ENCODE measurements at regions not wholly inside any gene's neighbourhood (a gene's known extent, or its start where the extent isn't known, plus 50 kb on each side); places are given as distances from the start of the nearest gene placed in this dataset.
A peak's percentile ranks its signal among the peaks of the same experiment; 100 is the strongest.

DNA sequence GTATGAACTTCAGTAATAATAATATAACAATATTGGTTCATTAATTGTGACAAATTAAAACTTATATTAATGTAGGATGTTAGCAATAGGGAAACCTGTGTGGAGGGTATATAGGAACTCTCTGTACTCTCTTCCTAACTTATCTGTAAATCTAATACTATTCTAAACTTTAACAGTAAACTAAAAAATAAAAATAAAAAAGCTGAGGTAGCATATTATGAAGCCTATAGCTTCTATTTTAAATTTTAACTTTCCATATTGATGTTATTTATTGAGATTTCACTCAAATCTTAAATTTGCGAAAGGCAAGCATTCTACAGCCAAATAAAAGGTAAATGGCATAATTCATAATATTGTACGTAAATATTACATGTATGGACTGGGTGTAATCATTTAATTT is 326.4 kb downstream of the MEI4 start:
- FAIRE-seq (no peak), DNase-seq (ENCODE audit: insufficient read length, low spot score) (no peak)
- no peak for TF ChIP-seq POLR2AphosphoS5 (IDR thresholded peaks at IDR 0.05; ENCODE audit: low read depth, low read length)
- no peak for TF ChIP-seq TAF1 (IDR thresholded peaks at IDR 0.05; ENCODE audit: low read depth, low read length)
- no peak for TF ChIP-seq PAX5 (IDR thresholded peaks at IDR 0.05; ENCODE audit: insufficient read depth, low read length, severe bottlenecking)
- no peak for TF ChIP-seq POU2F2 (IDR thresholded peaks at IDR 0.05; ENCODE audit: low read depth, low read length)
- no peak for TF ChIP-seq POLR2A (IDR thresholded peaks at IDR 0.05; ENCODE audit: low read depth, low read length)
- no peak for TF ChIP-seq SPI1 (IDR thresholded peaks at IDR 0.05; ENCODE audit: low read depth, low read length)

DNA sequence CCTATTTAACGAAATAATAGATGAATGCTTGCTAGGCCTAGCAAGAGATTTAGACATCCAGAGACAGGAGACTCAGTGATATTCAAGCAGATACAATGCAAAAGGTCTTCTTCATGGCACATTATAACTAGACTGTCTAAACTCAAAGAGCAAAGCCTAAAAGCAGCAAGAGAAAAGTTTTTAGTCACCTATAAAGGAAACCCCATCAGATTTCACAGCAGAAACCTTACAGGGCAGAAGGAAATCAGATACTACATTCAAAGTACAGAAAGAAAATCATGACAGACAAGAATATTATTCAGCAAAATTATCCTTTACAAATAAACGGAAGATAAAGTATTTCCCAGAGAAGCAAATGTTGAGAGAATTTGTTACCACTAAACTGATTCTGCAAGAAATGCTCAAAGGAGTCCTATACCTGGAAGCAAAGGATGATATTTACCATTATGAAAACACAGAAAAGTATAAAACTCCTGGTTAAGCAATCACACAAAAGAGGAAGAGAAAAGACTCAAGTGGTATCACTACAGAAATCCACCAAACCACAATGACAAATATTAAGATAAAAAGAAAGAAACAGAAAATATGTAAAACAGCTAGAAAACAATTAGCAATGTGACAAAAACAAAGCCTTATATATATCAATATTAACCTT is 333.7 kb downstream of the MEI4 start:
- FAIRE-seq (no peak), DNase-seq (ENCODE audit: insufficient read length, low spot score) (no peak)
- TF ChIP-seq SPI1 (IDR thresholded peaks at IDR 0.05; ENCODE audit: low read depth, low read length) (peak; percentile 85), POLR2A (IDR thresholded peaks at IDR 0.05; ENCODE audit: low read depth, low read length) (no peak)

DNA sequence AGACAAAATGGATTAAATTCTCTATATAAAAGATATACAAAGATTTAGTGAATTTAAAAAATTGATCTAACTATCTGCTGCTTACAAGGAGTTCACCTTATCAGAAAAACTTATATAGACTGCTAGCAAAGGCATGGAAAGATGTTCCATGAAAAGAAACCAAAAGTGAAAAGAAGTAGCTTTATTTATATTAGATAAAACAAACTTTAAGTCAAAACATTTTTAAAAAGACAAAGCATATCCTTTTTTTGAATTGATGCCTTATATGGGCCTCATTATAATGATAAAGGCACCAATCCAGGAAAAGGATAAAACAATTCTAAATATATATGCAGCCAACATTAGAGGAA is 334.2 kb downstream of the MEI4 start:
- DNase-seq (ENCODE audit: insufficient read length, low spot score) = no peak
- no peak for FAIRE-seq
- no peak for TF ChIP-seq POLR2A (IDR thresholded peaks at IDR 0.05; ENCODE audit: low read depth, low read length)
- no peak for TF ChIP-seq SPI1 (IDR thresholded peaks at IDR 0.05; ENCODE audit: low read depth, low read length)
- no peak for TF ChIP-seq PAX5 (IDR thresholded peaks at IDR 0.05; ENCODE audit: insufficient read depth, low read length, severe bottlenecking)
- no peak for TF ChIP-seq TAF1 (IDR thresholded peaks at IDR 0.05; ENCODE audit: low read depth, low read length)
- no peak for TF ChIP-seq POU2F2 (IDR thresholded peaks at IDR 0.05; ENCODE audit: low read depth, low read length)
- no peak for TF ChIP-seq POLR2AphosphoS5 (IDR thresholded peaks at IDR 0.05; ENCODE audit: low read depth, low read length)

DNA sequence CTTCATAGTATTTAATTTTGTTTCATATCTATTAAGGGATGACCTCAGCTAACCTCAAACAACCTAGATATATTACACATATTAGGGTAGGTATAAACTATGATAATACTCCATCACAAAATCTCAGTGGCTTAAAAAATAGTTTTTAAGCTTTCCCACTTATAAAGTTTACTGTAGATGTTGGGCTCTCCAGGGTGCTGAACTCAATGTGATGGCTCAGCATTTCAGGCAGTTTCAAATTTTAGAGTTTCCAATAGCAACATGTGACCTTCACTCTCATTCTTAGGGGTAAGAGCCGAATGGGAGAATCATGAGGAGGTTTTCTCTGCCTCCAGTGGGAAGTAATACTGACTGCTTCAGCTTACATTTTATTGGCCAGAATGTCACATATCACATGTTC is 357.3 kb downstream of the MEI4 start:
- TF ChIP-seq POLR2AphosphoS5 (IDR thresholded peaks at IDR 0.05; ENCODE audit: low read depth, low read length) (no peak), SPI1 (IDR thresholded peaks at IDR 0.05; ENCODE audit: low read depth, low read length) (no peak), POLR2A (IDR thresholded peaks at IDR 0.05; ENCODE audit: low read depth, low read length) (no peak)
- no peak for FAIRE-seq
- no peak for DNase-seq (ENCODE audit: insufficient read length, low spot score)

DNA sequence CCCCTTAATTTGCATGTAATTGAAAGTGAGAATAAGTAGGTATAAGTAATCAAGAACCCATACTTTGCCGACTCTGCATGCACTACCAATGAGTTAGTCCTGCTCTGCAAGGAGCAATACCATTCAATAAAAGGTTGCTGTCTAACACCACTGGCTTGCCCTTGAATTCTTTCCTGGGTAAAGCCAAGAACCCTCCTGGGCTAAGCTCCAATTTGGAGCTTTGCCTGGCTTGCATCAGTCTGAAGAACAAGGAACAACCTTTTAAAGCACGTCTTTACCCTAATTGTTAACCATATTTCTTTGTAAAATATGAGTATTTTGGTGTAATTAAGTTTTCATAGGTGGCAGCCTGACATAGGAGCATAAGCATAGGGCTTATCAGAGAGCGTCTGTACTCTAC is 367.7 kb downstream of the MEI4 start:
- no peak for TF ChIP-seq POU2F2 (IDR thresholded peaks at IDR 0.05; ENCODE audit: low read depth, low read length)
- TF ChIP-seq POLR2A (IDR thresholded peaks at IDR 0.05; ENCODE audit: low read depth, low read length) = no peak
- no peak for TF ChIP-seq PAX5 (IDR thresholded peaks at IDR 0.05; ENCODE audit: insufficient read depth, low read length, severe bottlenecking)
- TF ChIP-seq POLR2AphosphoS5 (IDR thresholded peaks at IDR 0.05; ENCODE audit: low read depth, low read length) = no peak
- no peak for TF ChIP-seq SPI1 (IDR thresholded peaks at IDR 0.05; ENCODE audit: low read depth, low read length)
- TF ChIP-seq TAF1 (IDR thresholded peaks at IDR 0.05; ENCODE audit: low read depth, low read length) = no peak
- DNase-seq (ENCODE audit: insufficient read length, low spot score) (no peak), FAIRE-seq (no peak)

DNA sequence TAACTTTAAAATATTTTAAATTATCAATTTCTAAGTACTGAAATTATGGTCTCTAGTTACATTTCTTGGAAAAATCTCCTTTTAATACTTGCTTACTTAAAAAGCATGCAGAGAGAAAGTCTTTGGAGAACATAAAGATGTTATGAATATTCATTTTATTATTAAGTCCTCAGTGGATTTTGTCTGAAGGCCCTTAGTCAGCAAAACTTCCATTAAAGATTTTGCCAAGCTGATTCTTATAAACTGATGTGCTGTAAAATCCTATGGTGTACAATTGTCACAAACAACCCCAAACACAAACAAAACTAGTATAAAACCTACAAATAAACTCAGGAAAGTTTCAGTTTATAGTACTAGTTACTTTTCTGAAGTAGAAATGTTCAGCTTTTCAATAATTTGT is 372.7 kb downstream of the MEI4 start:
- TF ChIP-seq TAF1 (IDR thresholded peaks at IDR 0.05; ENCODE audit: low read depth, low read length) (no peak), PAX5 (IDR thresholded peaks at IDR 0.05; ENCODE audit: insufficient read depth, low read length, severe bottlenecking) (no peak), POLR2AphosphoS5 (IDR thresholded peaks at IDR 0.05; ENCODE audit: low read depth, low read length) (no peak), POLR2A (IDR thresholded peaks at IDR 0.05; ENCODE audit: low read depth, low read length) (no peak), SPI1 (IDR thresholded peaks at IDR 0.05; ENCODE audit: low read depth, low read length) (no peak), POU2F2 (IDR thresholded peaks at IDR 0.05; ENCODE audit: low read depth, low read length) (no peak)
- FAIRE-seq (no peak), DNase-seq (ENCODE audit: insufficient read length, low spot score) (no peak)

DNA sequence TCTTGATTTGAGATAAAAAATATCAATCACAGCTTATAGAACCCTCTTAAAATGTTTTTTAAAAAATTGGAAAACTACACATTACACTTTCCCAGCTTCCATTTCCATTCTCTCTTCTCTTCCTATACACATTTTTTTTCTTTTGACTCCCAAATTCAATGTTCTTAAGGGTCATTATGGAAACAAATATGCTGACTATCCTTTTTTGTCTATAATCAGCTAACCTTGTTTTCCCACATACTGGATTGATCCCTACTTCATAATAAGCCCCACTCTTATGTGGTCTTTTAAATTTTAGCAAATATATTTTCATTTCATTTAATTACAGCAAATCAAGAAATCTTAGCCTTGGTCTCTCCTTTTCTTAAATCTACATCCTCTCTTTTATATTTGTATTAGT is 378.4 kb downstream of the MEI4 start:
- DNase-seq (ENCODE audit: insufficient read length, low spot score) = no peak
- FAIRE-seq = no peak
- TF ChIP-seq POU2F2 (IDR thresholded peaks at IDR 0.05; ENCODE audit: low read depth, low read length) (no peak), POLR2A (IDR thresholded peaks at IDR 0.05; ENCODE audit: low read depth, low read length) (no peak), PAX5 (IDR thresholded peaks at IDR 0.05; ENCODE audit: insufficient read depth, low read length, severe bottlenecking) (no peak), TAF1 (IDR thresholded peaks at IDR 0.05; ENCODE audit: low read depth, low read length) (no peak), SPI1 (IDR thresholded peaks at IDR 0.05; ENCODE audit: low read depth, low read length) (no peak), POLR2AphosphoS5 (IDR thresholded peaks at IDR 0.05; ENCODE audit: low read depth, low read length) (no peak)

DNA sequence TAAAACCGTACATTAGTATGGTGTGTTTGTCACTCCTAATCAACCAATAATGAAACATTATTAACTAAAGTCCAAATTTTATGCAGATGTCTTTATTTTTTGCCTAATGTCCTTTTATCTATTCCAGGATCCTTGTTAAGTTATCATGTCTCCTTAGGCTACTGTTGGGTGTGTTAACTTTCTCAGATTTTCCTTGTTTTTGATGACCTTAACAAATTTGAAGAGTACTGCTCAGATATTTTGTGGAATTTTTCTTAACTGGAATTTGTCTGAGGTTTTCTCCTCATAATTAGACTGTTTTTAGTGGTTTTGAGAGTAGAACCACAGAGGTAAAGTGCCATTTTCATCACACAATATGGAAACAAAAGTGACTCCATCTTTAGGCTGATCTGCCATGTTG is 406.3 kb downstream of the MEI4 start:
- no peak for FAIRE-seq
- no peak for DNase-seq (ENCODE audit: insufficient read length, low spot score)
- TF ChIP-seq POLR2A (IDR thresholded peaks at IDR 0.05; ENCODE audit: low read depth, low read length) (no peak), PAX5 (IDR thresholded peaks at IDR 0.05; ENCODE audit: insufficient read depth, low read length, severe bottlenecking) (no peak), SPI1 (IDR thresholded peaks at IDR 0.05; ENCODE audit: low read depth, low read length) (no peak), TAF1 (IDR thresholded peaks at IDR 0.05; ENCODE audit: low read depth, low read length) (no peak), POLR2AphosphoS5 (IDR thresholded peaks at IDR 0.05; ENCODE audit: low read depth, low read length) (no peak), POU2F2 (IDR thresholded peaks at IDR 0.05; ENCODE audit: low read depth, low read length) (no peak)

DNA sequence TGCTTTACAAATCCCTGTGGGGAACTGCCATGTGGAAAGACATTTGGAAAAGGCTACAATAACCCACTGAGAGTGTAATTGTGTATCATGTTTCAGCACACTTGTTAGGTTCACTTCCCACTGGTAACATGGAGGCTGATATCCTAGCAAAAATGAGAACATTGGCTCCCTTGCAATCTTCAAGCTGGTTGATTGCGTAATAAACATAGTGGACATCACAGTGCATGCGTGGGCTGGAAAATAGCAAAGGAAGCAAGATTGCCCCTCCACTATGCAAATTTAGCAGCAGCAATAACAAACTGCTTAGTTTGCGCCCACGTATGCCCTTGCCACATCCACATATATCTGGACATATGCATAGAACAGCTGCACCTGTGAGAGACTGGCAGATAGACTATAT is 410.2 kb downstream of the MEI4 start:
- DNase-seq (ENCODE audit: insufficient read length, low spot score) = no peak
- no peak for TF ChIP-seq POU2F2 (IDR thresholded peaks at IDR 0.05; ENCODE audit: low read depth, low read length)
- TF ChIP-seq POLR2A (IDR thresholded peaks at IDR 0.05; ENCODE audit: low read depth, low read length) = no peak
- no peak for TF ChIP-seq TAF1 (IDR thresholded peaks at IDR 0.05; ENCODE audit: low read depth, low read length)
- TF ChIP-seq SPI1 (IDR thresholded peaks at IDR 0.05; ENCODE audit: low read depth, low read length) = no peak
- no peak for TF ChIP-seq POLR2AphosphoS5 (IDR thresholded peaks at IDR 0.05; ENCODE audit: low read depth, low read length)
- no peak for TF ChIP-seq PAX5 (IDR thresholded peaks at IDR 0.05; ENCODE audit: insufficient read depth, low read length, severe bottlenecking)

DNA sequence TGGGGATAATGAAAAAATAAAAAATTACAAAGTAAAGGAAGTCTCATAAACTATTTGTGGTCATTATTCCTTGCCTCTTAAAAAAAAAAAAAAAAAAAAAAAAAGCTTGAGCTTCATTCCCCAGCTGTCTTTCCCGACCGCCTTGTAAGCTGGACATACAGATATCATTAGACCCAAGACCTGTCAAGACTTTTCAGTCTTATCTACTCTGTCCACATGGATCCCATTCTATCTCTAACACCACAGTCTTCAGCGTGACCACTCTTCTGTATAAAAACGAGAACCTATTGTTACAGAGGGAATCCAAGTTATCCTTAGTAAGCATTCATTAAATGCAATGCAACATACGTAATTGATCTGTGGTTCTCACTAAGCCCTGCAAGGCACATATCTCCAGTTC is 423.5 kb downstream of the MEI4 start:
- FAIRE-seq = no peak
- no peak for TF ChIP-seq POLR2A (IDR thresholded peaks at IDR 0.05; ENCODE audit: low read depth, low read length)
- TF ChIP-seq TAF1 (IDR thresholded peaks at IDR 0.05; ENCODE audit: low read depth, low read length) = no peak
- TF ChIP-seq POLR2AphosphoS5 (IDR thresholded peaks at IDR 0.05; ENCODE audit: low read depth, low read length) = no peak
- TF ChIP-seq PAX5 (IDR thresholded peaks at IDR 0.05; ENCODE audit: insufficient read depth, low read length, severe bottlenecking) = no peak
- TF ChIP-seq POU2F2 (IDR thresholded peaks at IDR 0.05; ENCODE audit: low read depth, low read length) = no peak
- TF ChIP-seq SPI1 (IDR thresholded peaks at IDR 0.05; ENCODE audit: low read depth, low read length) = no peak
- no peak for DNase-seq (ENCODE audit: insufficient read length, low spot score)

More for the DNA sequence above, 410.2 kb downstream of the MEI4 start:
- no peak for FAIRE-seq
